ENCODE measurements at regions not wholly inside any gene's neighbourhood (a gene's known extent, or its start where the extent isn't known, plus 50 kb on each side); places are given as distances from the start of the nearest gene placed in this dataset.
"Not testable (repeated sequence)": the region's sequence is repeated elsewhere in the genome, so short reads cannot be mapped to it uniquely, and the experiment has no call there.

GRCh38 chr17:11182430-11182829 lies 58.6 kb upstream of the SHISA6 start:
- Mint-ChIP-seq H3K36me3 (ENCODE audit: low read depth) (no peaks in the 10 kb centered on the region), H3K4me1 (no peaks in the 10 kb centered on the region), H3K27me3 (no peaks in the 10 kb centered on the region), H3K27ac (no peak overlapping the region), H3K9me3 (peaks cover 2% of the 10 kb centered on the region), H3K4me3 (no peak overlapping the region)
- CTCF ChIA-PET, result no interaction called here
- no peak for DNase-seq
- POLR2A ChIA-PET, result no interaction called here

- ChIA-PET CTCF (no interaction called here), POLR2A (no interaction called here)
- Mint-ChIP-seq H3K27me3 (no peaks in the 10 kb centered on the region), H3K27ac (no peak overlapping the region), H3K4me1 (no peaks in the 10 kb centered on the region), H3K4me3 (no peak overlapping the region), H3K36me3 (ENCODE audit: low read depth) (no peaks in the 10 kb centered on the region), H3K9me3 (peaks cover 2% of the 10 kb centered on the region)
- no peak for DNase-seq
Observed at GRCh38 chr17:11178581-11178980, 62.4 kb upstream of the SHISA6 start.

- Mint-ChIP-seq H3K4me3 (no peak overlapping the region), H3K4me1 (no peaks in the 10 kb centered on the region), H3K27ac (no peak overlapping the region), H3K9me3 (peaks cover 2% of the 10 kb centered on the region), H3K27me3 (no peaks in the 10 kb centered on the region), H3K36me3 (ENCODE audit: low read depth) (no peaks in the 10 kb centered on the region)
- ChIA-PET CTCF (no interaction called here), POLR2A (no interaction called here)
- no peak for DNase-seq
Observed at GRCh38 chr17:11177340-11177739, 63.7 kb upstream of the SHISA6 start.

- POLR2A ChIA-PET, result no interaction called here
- Mint-ChIP-seq H3K27ac (no peak overlapping the region), H3K9me3 (peaks cover 4% of the 10 kb centered on the region), H3K4me1 (no peaks in the 10 kb centered on the region), H3K36me3 (ENCODE audit: low read depth) (no peaks in the 10 kb centered on the region), H3K27me3 (no peaks in the 10 kb centered on the region), H3K4me3 (no peak overlapping the region)
- DNase-seq, result no peak
- CTCF ChIA-PET, result no interaction called here
Observed at GRCh38 chr17:11176549-11176948, 64.5 kb upstream of the SHISA6 start.

GRCh38 chr17:11170881-11171280 lies 70.1 kb upstream of the SHISA6 start:
- POLR2A ChIA-PET, result no interaction called here
- H3K27me3 Mint-ChIP-seq, result no peaks in the 10 kb centered on the region

GRCh38 chr17:11151818-11152425 lies 89.1 kb upstream of the SHISA6 start:
- POLR2A ChIA-PET, result no interaction called here
- Mint-ChIP-seq H3K27ac (no peak overlapping the region), H3K4me3 (no peak overlapping the region), H3K4me1 (no peaks in the 10 kb centered on the region), H3K9me3 (peaks cover 9% of the 10 kb centered on the region), H3K27me3 (no peaks in the 10 kb centered on the region), H3K36me3 (ENCODE audit: low read depth) (no peaks in the 10 kb centered on the region)
- DNase-seq, result no peak
- CTCF ChIA-PET, result no interaction called here

More at GRCh38 chr17:11170881-11171280, 70.1 kb upstream of the SHISA6 start:
- CTCF ChIA-PET, result no interaction called here
- peaks cover 5% of the 10 kb centered on the region for H3K9me3 Mint-ChIP-seq
- DNase-seq, result no peak
- no peak overlapping the region for H3K4me3 Mint-ChIP-seq
- H3K27ac Mint-ChIP-seq, result no peak overlapping the region
- no peaks in the 10 kb centered on the region for H3K36me3 Mint-ChIP-seq (ENCODE audit: low read depth)
- H3K4me1 Mint-ChIP-seq, result no peaks in the 10 kb centered on the region

GRCh38 chr17:11150906-11151511 lies 90.0 kb upstream of the SHISA6 start:
- H3K4me3 Mint-ChIP-seq; H3K36me3 Mint-ChIP-seq (ENCODE audit: low read depth); H3K27ac Mint-ChIP-seq; POLR2A ChIA-PET; H3K9me3 Mint-ChIP-seq; H3K4me1 Mint-ChIP-seq; CTCF ChIA-PET; DNase-seq; H3K27me3 Mint-ChIP-seq: not testable (repeated sequence)

GRCh38 chr17:11144358-11145233 lies 96.4 kb upstream of the SHISA6 start:
- H3K36me3 Mint-ChIP-seq (ENCODE audit: low read depth), result no peaks in the 10 kb centered on the region
- DNase-seq, result peak; percentile 6
- POLR2A ChIA-PET, result no interaction called here
- no peaks in the 10 kb centered on the region for H3K27me3 Mint-ChIP-seq
- CTCF ChIA-PET, result no interaction called here
- no peaks in the 10 kb centered on the region for H3K9me3 Mint-ChIP-seq
- no peak overlapping the region for H3K27ac Mint-ChIP-seq
- H3K4me1 Mint-ChIP-seq, result no peaks in the 10 kb centered on the region
- no peak overlapping the region for H3K4me3 Mint-ChIP-seq

- no peaks in the 10 kb centered on the region for H3K27me3 Mint-ChIP-seq
- no peaks in the 10 kb centered on the region for H3K9me3 Mint-ChIP-seq
- no peak for DNase-seq
- CTCF ChIA-PET, result no interaction called here
- no peak overlapping the region for H3K4me3 Mint-ChIP-seq
- no peaks in the 10 kb centered on the region for H3K4me1 Mint-ChIP-seq
- POLR2A ChIA-PET, result no interaction called here
- H3K36me3 Mint-ChIP-seq (ENCODE audit: low read depth), result no peaks in the 10 kb centered on the region
- no peak overlapping the region for H3K27ac Mint-ChIP-seq
Observed at GRCh38 chr17:11142231-11142630, 98.8 kb upstream of the SHISA6 start.

GRCh38 chr17:11140501-11140900 lies 100.5 kb upstream of the SHISA6 start:
- ChIA-PET POLR2A (no interaction called here), CTCF (no interaction called here)
- no peaks in the 10 kb centered on the region for H3K9me3 Mint-ChIP-seq
- DNase-seq, result no peak
- H3K4me1 Mint-ChIP-seq, result no peaks in the 10 kb centered on the region
- no peak overlapping the region for H3K4me3 Mint-ChIP-seq
- no peak overlapping the region for H3K27ac Mint-ChIP-seq
- no peaks in the 10 kb centered on the region for H3K36me3 Mint-ChIP-seq (ENCODE audit: low read depth)
- no peaks in the 10 kb centered on the region for H3K27me3 Mint-ChIP-seq

GRCh38 chr17:11140043-11140442 lies 101.0 kb upstream of the SHISA6 start:
- ChIA-PET CTCF (no interaction called here), POLR2A (no interaction called here)

GRCh38 chr17:11138023-11138422 lies 103.0 kb upstream of the SHISA6 start:
- DNase-seq, result no peak
- Mint-ChIP-seq H3K4me3 (no peak overlapping the region), H3K27ac (no peak overlapping the region), H3K36me3 (ENCODE audit: low read depth) (no peaks in the 10 kb centered on the region), H3K4me1 (no peaks in the 10 kb centered on the region), H3K27me3 (no peaks in the 10 kb centered on the region), H3K9me3 (no peaks in the 10 kb centered on the region)
- CTCF ChIA-PET, result no interaction called here
- POLR2A ChIA-PET, result no interaction called here

More at GRCh38 chr17:11140043-11140442, 101.0 kb upstream of the SHISA6 start:
- Mint-ChIP-seq H3K4me3 (no peak overlapping the region), H3K4me1 (no peaks in the 10 kb centered on the region), H3K27me3 (no peaks in the 10 kb centered on the region), H3K36me3 (ENCODE audit: low read depth) (no peaks in the 10 kb centered on the region), H3K9me3 (no peaks in the 10 kb centered on the region), H3K27ac (no peak overlapping the region)
- DNase-seq, result no peak

- H3K9me3 Mint-ChIP-seq, result no peaks in the 10 kb centered on the region
- DNase-seq, result no peak
- H3K27ac Mint-ChIP-seq, result no peak overlapping the region
- POLR2A ChIA-PET, result no interaction called here
- CTCF ChIA-PET, result no interaction called here
- H3K4me3 Mint-ChIP-seq, result no peak overlapping the region
- no peaks in the 10 kb centered on the region for H3K27me3 Mint-ChIP-seq
- no peaks in the 10 kb centered on the region for H3K4me1 Mint-ChIP-seq
- no peaks in the 10 kb centered on the region for H3K36me3 Mint-ChIP-seq (ENCODE audit: low read depth)
Observed at GRCh38 chr17:11135819-11136218, 105.2 kb upstream of the SHISA6 start.

GRCh38 chr17:11130367-11130766 lies 110.6 kb upstream of the SHISA6 start:
- Mint-ChIP-seq H3K9me3 (peaks cover 2% of the 10 kb centered on the region), H3K36me3 (ENCODE audit: low read depth) (no peaks in the 10 kb centered on the region), H3K4me1 (no peaks in the 10 kb centered on the region), H3K27me3 (no peaks in the 10 kb centered on the region), H3K4me3 (no peak overlapping the region), H3K27ac (no peak overlapping the region)
- DNase-seq, result no peak
- POLR2A ChIA-PET, result no interaction called here
- CTCF ChIA-PET, result no interaction called here
